CD4-positive, alpha-beta T cell treated with Interleukin-15 for 4 hours (primary cell): ENCODE measurements at regions not wholly inside any gene's neighbourhood (a gene's known extent, or its start where the extent isn't known, plus 50 kb on each side); places are given as distances from the start of the nearest gene placed in this dataset.
"Not testable (repeated sequence)": the region's sequence is repeated elsewhere in the genome, so short reads cannot be mapped to it uniquely, and the experiment has no call there.

Source experiments
- DNase-seq: peaks from one replicate; pipeline ENCODE4 v3.0.0-alpha.2; 2020; ENCODE audit warnings: low spot score

DNA sequence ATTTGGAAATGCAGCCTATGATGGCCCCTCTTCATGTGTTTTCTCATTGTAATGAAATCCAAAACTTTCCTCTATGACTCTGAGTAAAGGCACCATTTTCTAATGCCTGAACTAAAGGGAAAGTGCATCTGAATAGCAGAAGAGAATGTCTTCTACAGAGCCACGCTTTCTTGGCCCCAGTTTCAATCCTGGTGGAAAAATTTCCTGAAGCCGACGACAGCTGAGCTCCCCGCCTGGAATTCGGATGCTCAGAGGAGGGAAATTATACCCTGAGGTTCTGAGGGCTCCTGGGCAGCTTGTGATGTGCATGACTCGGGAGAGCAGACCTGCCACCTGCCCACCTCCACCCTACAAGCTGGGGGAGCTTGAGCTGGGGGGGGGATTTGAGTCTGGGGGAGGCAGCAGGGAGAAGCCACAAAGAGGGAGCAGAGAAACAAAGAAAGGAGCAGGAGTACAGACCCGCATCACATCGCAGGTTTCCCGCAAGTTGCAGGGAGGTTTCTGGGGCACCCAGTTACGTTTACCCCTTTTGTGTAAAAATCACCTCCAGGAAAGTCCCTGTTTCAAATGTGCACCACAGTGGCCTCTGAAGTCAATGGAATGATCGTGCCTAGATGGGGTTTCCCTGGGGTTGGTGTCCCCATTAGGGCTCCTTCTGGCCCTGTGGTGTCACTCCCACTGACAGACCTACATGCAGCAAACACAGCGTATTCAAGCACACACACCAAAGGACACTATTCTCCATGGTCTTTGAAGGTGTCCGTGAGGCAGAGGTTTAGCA is 145.6 kb upstream of the RBPJ start:
- DNase-seq, result peak; percentile 34

DNA sequence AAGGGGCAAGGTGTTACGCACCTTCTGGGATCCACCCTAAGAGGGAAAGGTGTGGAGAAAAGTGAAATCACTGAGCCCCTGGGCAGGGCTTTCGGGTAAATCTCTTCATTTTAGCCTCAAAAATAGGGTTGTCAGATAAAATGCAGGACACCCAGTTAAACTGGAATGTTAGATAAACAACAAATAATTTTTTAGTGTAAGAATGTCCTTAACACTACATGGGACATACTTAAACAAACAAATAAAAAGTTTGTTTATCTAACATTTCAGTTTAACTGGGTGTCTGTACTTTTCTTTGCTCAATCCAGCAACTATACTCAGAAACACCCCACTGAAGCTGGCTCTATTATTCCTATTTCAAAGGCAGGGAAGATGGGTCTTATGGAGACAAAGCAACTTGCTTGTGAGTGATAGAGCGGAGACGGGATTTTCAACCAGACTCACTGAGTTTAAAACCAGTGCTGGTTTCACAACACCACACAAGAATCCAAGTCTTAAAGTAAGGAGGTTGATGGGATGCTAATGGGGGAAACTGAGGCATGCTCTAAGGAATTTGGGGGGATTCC is 144.8 kb upstream of the RBPJ start:
- no peak for DNase-seq

DNA sequence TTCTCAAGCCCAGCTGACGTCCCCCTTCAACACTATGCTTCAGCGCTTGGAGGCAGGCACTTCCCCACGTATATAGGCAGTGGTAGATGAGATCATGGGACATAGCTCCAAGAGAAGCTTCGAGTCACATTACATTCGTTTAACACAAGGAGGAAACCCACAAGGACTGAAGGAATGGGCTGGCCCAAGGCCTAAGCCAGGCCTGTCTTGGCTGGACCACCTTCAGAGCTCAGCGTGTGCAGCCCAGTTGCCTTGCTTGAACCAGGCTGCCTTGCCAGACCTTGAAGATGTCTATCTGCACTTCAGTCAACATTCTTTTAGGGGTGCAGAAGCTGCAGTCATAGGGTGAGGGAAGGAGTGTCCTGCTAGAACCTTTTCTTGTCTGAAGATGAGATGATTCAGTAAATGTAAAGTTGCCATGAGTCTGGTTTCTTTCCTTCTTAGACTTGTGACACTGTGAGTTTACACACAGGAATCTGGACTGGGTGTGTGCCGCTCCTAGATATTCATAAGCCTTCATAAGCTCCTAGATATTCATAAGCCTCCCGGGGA is 144.1 kb upstream of the RBPJ start:
- DNase-seq, result no peak

DNA sequence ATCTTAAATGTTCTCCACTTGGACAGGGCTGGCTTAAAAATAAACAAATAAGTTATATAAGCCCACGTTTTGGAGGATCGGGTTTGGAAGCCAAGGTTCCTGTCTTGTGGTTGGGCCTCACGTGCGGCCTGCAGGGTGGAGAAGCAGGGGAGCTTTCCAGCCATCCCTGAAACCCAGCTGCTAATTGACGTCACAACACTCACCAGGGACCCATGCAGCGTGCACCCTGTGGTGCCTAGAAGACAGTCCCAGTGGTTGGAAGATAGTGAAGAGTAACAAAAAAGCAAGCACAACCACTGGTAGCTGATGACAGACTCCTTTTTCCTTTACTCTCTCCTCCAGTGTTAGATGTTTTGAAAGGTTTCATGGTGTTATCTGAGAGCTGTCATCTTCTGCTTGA is 142.0 kb upstream of the RBPJ start:
- DNase-seq, result no peak

DNA sequence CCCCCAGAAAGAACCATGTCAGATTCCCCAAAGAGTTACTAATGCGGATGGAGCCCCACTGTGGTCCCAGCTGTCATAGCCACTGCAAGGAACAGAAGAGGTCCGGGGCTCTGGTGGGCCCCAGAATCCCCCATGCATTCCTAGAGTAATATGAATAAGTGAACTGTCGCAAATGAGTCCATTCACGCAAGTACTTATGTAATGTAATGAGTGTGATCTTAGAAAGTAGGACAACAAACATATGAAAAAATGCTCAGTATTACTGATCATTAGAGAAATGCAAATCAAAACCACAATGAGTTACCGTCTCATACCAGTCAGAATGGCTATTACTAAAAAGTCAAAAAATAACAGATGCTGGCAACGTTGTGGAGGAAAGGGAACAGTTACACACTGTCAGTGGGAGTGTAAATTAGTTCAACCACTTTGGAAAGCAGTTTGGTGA is 141.5 kb upstream of the RBPJ start:
- no peak for DNase-seq

DNA sequence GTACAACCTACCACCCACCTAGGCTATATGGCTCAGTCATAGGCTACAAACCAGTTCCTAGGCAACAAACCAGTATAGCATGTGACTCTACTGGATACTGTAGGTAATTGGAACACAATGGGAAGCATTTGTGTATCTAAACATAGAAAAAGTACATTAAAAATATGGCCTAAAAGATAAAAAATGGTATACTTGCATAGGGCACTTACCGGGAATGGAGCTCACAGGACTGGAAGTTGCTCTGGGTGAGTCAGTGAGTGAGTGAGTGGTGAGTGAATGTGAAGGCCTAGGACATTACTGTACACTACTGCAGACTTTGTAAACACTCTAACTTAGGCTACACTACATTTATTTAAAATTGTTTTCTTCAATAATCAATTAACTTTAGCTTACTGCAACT is 139.2 kb upstream of the RBPJ start:
- no peak for DNase-seq

DNA sequence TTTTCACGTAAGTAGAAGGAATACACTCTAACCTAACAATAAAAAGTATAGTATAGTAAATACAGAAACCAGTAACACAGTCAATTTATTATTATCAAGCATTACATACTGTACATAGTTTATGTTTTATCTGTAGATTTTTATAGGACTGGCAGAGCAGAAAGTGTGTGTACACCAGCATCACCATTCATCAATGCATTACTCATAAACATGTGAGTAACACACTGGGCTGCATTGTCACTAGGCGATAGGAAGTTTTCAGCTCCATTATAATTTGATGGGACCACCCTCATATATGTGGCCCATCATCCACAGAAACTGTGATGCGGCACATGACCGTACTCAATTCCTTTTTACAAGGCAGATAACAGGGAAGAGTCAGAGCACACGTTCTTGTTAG is 137.8 kb upstream of the RBPJ start:
- no peak for DNase-seq

DNA sequence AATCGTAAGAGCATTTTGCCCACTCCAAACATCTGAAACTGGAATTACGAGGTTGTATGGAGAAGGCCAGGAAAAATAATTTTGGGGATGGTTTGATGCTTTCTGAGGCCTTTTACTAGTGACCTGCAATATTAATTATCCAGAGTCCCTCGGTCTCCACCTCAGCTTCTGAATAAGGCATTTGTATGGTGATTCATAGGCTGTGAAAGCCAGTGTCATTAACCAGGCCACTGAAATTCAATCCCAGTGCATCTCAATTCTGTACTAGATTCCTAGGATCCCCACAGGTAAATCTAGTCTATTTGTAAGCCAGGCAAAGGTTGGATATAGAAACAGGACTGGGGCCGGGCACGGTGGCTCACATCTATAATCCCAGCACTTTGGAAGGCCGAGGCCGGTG is 135.4 kb upstream of the RBPJ start:
- no peak for DNase-seq

DNA sequence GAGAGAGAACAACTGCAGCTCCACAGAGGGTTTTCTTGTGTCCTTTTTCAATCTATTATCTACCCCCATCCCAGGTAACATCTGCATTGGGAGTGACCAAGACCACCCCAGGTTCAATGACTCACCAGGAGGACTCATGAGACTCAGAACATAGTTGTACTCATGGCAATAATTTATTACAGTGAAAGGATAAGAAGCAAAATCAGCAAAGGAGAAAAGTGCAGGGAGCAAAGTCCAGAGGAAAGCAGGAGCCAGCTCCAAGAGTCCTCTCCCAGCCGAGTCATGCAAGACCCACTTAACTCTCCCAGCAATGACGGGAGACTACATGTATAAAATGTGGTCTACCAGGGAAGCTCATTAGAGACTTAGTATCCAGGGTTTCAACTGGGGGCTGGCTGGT is 129.5 kb upstream of the RBPJ start:
- DNase-seq, result no peak

DNA sequence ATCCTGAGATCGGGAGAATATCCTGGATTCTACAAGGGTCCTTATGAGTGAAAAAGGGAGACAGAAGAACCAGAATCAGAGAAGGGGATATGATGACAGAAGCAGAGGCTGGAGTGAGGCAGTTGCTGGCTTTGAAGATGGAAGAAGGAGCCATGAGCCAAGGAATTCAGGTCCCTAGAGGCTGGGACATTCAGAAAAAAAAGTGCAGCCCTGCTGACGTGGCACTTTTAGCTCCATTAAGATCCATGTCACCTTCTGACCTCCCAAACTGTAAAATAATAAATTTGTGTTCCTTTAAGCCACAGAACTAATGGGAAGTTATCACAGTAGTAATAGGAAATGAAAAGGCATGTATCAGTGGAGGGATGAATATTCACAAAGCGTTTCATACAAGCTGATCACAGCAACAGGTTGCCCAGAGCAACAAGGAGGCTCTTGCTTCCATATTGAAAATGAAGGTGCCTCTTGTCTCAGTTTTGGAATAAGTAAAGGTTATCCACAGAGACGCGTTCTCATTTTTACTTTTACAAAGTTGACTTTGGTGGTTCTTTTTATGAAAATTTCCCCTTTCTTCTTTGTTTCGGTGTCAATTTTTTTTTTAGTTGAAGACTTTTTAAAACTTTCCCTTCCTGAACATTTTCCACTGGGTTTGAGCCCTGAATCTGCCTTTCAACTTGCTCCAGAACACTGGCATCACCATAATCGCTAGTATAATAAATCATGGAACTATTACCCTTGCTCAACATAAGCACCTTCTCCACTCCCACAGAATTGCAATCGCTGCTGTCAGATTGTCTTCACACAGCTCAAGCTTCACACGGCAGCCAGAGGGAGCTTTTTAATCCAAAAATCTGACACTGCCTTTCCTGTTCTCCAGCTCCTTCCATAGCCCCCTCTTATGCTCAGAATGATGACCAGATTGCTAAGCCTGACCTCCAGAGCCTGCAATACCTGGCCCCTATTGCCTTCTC is 127.6 kb upstream of the RBPJ start:
- DNase-seq, result no peak

DNA sequence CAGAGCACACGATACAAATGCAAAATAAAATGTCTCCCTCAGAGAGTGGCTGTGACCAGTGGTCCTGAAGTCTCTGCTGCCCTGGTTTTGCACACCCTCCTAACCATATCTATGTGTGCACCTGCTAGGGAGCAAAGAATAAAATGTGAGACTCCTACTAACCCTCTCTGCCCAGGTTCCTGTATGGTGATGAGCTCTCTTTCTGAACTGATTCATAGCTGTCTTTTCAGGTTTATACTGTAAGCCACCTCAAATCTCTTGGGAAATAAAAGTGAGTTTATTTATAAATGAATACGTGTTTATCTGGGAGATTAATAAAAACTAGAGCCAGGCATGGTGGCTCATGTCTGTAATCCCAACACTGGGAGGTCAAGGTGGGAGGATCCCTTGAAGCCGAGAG is 126.0 kb upstream of the RBPJ start:
- no peak for DNase-seq

DNA sequence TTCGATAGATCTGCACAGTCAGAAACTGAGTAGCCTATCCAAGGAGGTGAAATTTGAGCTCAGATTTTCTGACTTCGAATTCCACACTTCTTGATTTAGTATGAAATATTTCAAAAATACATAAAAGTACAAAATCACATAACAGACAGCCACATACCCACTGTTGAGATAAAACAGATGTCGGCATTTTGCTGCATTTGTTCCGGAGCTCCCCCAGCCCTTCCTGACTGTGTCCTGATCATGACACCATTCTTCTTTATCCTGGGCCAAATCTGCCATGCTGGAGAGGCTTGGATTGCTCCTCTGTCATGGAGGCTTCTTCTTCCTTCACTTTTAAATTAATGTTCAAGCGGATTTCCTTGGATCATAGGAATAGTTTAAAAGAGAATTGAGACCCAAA is 124.2 kb upstream of the RBPJ start:
- no peak for DNase-seq

DNA sequence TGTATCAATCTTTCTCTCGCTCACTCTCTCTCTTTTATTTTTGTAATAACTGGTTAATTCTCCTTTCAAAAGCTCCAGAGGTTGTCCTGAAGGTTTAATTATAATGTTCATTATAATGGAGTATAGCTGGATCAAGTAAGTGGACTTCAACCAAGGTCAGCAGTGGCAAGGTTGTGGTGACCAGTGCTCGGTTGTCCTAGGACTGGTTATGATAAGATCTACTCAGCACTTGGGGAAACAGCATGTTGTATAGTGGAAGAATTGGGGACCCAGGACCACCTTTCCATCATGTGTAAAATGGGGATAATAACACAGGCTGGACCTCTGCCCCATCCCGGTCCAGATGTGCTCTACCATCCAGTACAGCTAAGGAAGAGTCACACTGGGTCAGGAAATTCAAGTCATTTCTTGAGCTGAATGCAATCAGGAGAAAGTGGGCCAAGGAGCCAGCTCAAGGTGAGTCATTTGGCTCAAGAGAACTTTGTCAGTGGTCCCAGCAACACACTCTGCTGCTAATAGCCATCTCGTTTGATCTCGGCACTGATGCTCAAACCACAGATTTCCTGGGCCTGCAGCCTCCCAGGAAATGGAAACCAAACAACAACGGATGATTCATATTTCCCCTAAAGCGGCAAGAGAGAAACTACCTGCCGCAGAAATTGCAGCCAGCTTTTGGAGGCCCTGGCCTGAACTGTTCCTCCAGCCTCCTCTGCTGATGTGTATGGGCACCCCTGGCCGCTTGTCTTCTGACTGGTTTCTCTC is 123.6 kb upstream of the RBPJ start:
- DNase-seq, result peak; percentile 87

DNA sequence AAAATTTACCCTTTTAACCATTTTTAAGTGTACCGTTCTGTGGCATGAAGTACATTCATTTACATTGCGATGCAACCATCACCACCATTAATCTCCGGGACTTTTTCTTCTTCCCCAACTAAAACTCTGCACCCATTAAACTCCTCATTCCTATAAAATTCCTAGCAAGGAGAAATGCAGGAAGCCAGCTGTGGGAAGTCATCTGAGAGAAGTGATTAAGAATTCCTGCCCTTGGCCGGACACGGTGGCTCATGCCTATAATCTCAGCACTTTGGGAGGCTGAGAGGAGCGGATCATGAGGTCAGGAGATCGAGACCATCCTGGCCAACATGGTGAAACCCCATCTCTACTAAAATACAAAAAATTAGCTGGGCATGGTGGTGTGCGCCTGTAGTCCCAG is 121.9 kb upstream of the RBPJ start:
- not testable (repeated sequence) for DNase-seq

DNA sequence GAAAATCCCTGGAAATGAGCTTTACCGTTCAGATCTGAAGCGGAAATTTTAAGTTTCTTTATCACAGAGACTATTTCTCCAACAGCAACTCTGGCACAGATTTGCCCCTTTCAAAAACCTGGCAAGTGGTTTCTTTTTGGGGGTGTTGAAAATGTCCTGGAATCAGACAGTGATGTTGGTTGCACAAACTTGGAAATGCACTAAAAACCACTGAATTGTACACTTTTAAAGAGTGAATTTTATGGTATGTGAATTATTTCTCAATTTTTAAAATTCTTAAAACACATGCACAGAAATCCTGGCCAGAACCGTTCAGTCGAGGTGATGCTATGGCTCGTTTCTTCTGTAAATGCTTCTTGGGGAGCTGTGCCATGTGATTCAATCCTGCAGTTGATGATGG is 121.2 kb upstream of the RBPJ start:
- DNase-seq, result no peak

DNA sequence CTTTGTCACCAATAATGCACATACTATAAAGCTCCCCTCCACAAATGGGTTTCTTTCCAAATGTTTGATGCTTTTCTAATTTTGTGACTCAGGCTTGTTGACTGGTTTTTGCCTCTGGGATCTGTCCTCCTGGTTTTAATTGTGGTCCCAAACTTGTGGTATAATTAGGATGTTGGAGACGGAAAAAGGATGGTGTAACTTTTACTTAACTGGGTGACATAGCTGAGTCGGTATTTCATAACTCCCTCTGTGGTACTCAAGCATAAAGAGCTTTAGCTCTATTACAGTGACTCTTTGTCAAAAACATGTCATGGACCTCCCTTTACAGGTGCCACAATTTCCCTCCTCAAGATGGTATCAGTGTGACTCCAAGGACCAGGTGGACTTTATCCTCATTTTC is 119.7 kb upstream of the RBPJ start:
- DNase-seq, result no peak

DNA sequence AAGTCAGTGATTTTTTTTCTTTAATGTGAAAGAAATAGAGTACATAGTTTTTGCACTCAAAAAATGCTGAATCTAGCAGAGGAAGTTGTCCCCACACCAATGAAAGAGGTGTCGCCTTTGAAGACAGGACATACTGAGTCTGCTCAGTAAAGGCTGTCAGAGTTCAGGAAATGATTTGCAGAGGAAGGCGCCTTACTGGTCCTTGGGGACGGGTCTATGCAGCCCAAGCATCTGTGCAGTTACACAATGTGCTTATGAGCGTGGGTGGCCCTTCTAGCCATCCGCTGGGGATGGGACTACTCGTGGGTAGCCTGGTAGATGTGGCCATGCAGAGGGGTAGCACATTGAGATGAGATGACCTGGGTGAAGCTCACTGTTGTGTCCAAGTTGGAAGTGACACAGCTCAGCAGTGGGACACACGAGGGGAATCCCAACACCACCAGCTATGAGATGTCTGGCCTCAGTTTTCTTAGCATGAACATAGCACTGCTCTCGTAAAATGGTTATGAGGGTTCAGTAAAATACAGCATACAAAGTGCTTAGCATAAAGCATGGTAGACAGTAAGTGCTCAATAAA is 116.5 kb upstream of the RBPJ start:
- peak; percentile 44 for DNase-seq

DNA sequence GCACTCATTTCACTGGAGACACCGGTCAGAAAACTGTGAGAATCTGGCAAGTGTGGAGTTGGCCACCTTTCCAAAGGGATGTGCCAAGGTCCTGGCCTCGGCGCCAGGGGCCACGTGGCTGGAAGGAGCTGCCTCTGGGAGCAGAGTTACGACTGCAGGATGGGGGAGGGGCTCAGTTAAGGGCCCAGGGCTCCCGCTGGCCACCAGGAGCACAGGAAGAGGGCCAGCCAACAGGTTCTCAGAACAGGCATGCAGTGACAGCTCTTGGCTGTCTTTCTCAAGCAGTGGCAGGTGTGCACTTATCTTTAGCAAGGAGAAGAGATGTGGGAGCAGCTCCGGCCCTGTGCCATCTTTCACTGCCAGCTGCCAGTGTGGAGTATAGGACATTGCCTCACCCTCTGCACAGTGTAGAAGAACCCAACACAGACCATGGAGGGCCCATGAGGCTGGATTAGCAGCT is 115.9 kb upstream of the RBPJ start:
- DNase-seq, result no peak

DNA sequence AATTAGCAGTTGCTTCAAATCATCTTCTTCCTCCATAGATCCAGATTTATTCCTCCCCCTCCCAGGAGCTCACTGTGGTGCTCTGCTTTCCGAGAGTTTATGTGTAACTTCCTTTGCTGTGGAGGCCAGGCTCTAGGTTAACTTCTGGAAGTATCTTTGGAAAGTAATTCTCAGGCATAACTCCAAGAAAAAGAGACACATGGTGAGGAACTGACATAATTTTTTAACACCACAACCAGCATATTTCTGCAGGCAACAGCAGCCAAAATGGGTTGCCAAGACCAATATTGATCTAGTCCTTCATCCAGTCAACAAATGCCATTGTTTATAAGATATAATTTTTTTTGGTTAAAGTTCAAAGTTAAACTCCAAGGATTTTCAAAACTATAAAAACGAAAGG is 114.5 kb upstream of the RBPJ start:
- DNase-seq, result no peak

DNA sequence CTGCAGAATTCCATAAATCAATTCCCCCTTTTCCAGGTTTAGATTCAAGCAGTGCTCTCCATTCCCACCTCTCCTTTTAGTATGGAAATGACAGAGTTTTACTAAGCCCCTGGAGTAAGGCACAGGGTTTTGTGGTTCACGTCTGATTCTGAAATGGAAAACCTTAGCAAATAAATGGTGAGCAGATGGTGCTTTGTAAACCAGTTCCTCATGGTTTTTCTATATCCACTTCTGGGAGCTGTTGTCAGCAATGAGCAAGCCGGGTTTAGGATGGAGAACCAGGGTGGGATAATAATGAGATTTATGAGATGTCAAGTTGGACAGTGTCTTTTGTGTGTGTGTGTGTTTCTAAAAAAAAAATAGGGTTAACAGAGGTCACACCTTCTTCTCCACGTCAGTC is 113.8 kb upstream of the RBPJ start:
- no peak for DNase-seq

DNA sequence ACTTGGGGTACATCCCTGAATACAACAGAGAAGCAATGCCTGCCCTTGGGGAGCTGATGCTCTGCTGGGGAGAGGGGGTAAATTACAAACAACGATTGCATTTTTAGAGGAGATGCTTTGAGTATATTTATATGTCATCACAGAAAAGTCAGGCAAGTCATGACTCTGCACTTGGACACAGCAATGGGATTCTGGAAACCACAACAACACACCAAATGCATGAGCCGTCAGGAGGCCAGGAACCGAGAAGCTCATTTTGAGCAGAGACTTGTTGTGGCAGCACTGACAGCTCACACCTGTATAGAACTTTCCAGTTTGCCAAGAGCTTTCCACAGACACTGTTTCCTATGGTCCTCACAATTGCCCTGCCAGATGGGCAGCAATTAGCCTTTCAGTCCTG is 113.2 kb upstream of the RBPJ start:
- no peak for DNase-seq
